NB4 (cell line): ENCODE measurements at regions not wholly inside any gene's neighbourhood (a gene's known extent, or its start where the extent isn't known, plus 50 kb on each side); places are given as distances from the start of the nearest gene placed in this dataset.

Source experiments
- DNase-seq: peaks from one replicate; pipeline ENCODE4 v3.0.0; 2010; ENCODE audit warnings: low read depth
- H3K4me3 ChIP-seq: one replicate; pipeline ENCODE4 v1.5.1; 2011; ENCODE audit warnings: mild to moderate bottlenecking, low read depth, low read length, moderate library complexity
- CTCF ChIP-seq: IDR thresholded peaks from one replicate; pipeline ENCODE4 v1.5.1; 2012; ENCODE audit warnings: low read depth, low read length
- MAX ChIP-seq: IDR thresholded peaks from 2 replicates; pipeline ENCODE4 v1.6.1; 2011; ENCODE audit warnings: low read depth, low read length
- MYC ChIP-seq: IDR thresholded peaks from 2 replicates; pipeline ENCODE4 v1.6.1; 2011; ENCODE audit warnings: low read depth, low read length
- POLR2A ChIP-seq: IDR thresholded peaks from 2 replicates; pipeline ENCODE4 v1.6.1; 2011; ENCODE audit warnings: mild to moderate bottlenecking; ENCODE audit not compliant: insufficient read length; ENCODE audit errors: extremely low read depth

DNA sequence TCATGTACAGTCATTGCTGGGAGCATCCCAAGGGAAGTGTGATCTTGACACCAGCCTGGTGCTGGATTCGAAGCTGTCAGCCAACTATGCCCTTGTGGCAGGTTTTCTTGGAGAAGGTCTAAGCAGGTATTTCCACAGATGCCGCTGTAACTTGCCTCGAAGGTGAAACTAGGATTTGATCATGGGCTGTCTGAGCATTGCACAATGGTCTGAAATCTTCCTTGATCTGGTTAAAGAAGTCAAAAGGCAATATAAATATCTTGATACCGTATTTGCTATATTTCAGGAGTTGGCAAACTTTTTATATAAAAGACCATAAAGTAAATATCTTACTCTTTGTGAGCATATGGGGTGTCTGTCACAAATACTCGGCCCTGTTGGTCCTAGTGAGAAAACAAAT lies 206.8 kb downstream of the LYPLAL1 start:
- no peak overlapping the region for H3K4me3 ChIP-seq
- no peak for TF ChIP-seq MAX
- no peak for TF ChIP-seq MYC
- no peak for TF ChIP-seq POLR2A
- TF ChIP-seq CTCF, result no peak
- DNase-seq, result no peak

- no peak for TF ChIP-seq POLR2A
- TF ChIP-seq MYC, result no peak
- TF ChIP-seq CTCF, result no peak
- no peak for TF ChIP-seq MAX
- no peak for DNase-seq
- no peak overlapping the region for H3K4me3 ChIP-seq
Observed at GRCh38 chr1:219379691-219380090, 206.0 kb downstream of the LYPLAL1 start.

DNA sequence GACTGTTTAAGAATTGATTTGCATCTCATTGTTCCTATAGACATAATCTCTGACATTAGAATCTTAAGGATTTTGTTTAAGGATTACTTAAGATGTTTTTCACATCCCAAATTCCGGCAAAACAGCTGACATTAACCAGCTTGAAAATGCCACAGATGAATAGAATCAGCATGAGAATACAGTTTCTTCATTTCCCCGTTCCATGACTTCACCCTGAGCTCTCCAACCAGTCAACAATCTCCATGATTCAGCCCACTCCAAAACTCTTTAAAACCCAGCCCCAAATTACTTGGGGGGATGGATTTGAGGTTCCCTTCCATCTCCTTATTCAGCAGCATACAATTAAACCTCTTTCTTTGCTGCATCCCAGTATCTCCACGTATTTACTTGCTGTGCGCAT lies 201.0 kb downstream of the LYPLAL1 start:
- no peak for DNase-seq
- H3K4me3 ChIP-seq, result no peak overlapping the region
- TF ChIP-seq POLR2A (no peak), MYC (no peak), MAX (no peak), CTCF (no peak)

GRCh38 chr1:219374046-219374566 lies 200.4 kb downstream of the LYPLAL1 start:
- TF ChIP-seq MYC, result no peak
- H3K4me3 ChIP-seq, result no peak overlapping the region
- DNase-seq, result no peak

- no peak overlapping the region for H3K4me3 ChIP-seq
- DNase-seq, result no peak
- TF ChIP-seq POLR2A (no peak), CTCF (no peak), MAX (no peak), MYC (no peak)
Observed at GRCh38 chr1:219373616-219373935, 199.9 kb downstream of the LYPLAL1 start.

- no peak for DNase-seq
- TF ChIP-seq POLR2A (no peak), CTCF (no peak), MAX (no peak), MYC (no peak)
- no peak overlapping the region for H3K4me3 ChIP-seq
Observed at GRCh38 chr1:219372916-219373615, 199.4 kb downstream of the LYPLAL1 start.
